OCI-LY1 (cell line): ENCODE measurements at regions not wholly inside any gene's neighbourhood (a gene's known extent, or its start where the extent isn't known, plus 50 kb on each side); places are given as distances from the start of the nearest gene placed in this dataset.
A peak's percentile ranks its signal among the peaks of the same experiment; 100 is the strongest.

Source experiments
- H2AFZ ChIP-seq: fragments of 200-600 bp; sonication (generic), shearing (Covaris generic); 2 replicates; pipeline ENCODE4 v1.6.0; 2014; ENCODE audit warnings: antibody characterized with exemption, mild to moderate bottlenecking, low read length
- H3F3A ChIP-seq: fragments of 200-600 bp; sonication (generic), shearing (Covaris generic); 2 replicates; pipeline ENCODE4 v1.6.0; 2014; ENCODE audit warnings: mild to moderate bottlenecking, antibody characterized with exemption, low read length, moderate library complexity; ENCODE audit not compliant: insufficient read depth
- H3K27ac ChIP-seq: fragments of 200-600 bp; sonication (generic); 2 replicates; pipeline ENCODE4 v1.5.1; 2014; ENCODE audit warnings: low read length, mixed run types, mild to moderate bottlenecking, low read depth; ENCODE audit not compliant: poor library complexity, severe bottlenecking
- H3K27me3 ChIP-seq: fragments of 200-600 bp; sonication (generic); 2 replicates; pipeline ENCODE4 v1.6.0; 2014; ENCODE audit warnings: antibody characterized with exemption, mild to moderate bottlenecking, low read length, moderate library complexity; ENCODE audit not compliant: insufficient read depth
- H3K36me3 ChIP-seq: fragments of 200-600 bp; sonication (generic); 2 replicates; pipeline ENCODE4 v1.6.1; 2014; ENCODE audit warnings: mild to moderate bottlenecking, antibody characterized with exemption, low read length, moderate library complexity, mixed read lengths; ENCODE audit not compliant: insufficient read depth
- H3K4me1 ChIP-seq: fragments of 200-600 bp; sonication (generic); 2 replicates; pipeline ENCODE4 v1.5.1; 2014; ENCODE audit warnings: mild to moderate bottlenecking, low read length, moderate library complexity; ENCODE audit not compliant: insufficient read depth, severe bottlenecking
- H3K4me2 ChIP-seq: fragments of 200-600 bp; sonication (generic), shearing (Covaris generic); 2 replicates; pipeline ENCODE4 v1.6.1; 2014; ENCODE audit warnings: low read length
- H3K4me3 ChIP-seq: fragments of 200-600 bp; sonication (generic); 2 replicates; pipeline ENCODE4 v1.5.1; 2014; ENCODE audit warnings: low read length, low read depth, mild to moderate bottlenecking, mixed read lengths; ENCODE audit not compliant: poor library complexity, severe bottlenecking
- H3K79me2 ChIP-seq: fragments of 200-600 bp; shearing (Covaris generic); 2 replicates; pipeline ENCODE4 v1.6.1; 2016; ENCODE audit warnings: mixed run types, low read length, mixed read lengths; ENCODE audit not compliant: insufficient read depth
- H3K9ac ChIP-seq: fragments of 200-600 bp; sonication (generic), shearing (Covaris generic); 2 replicates; pipeline ENCODE4 v1.6.1; 2014; ENCODE audit warnings: mild to moderate bottlenecking, low read length, mixed read lengths
- H3K9me2 ChIP-seq: fragments of 200-600 bp; sonication (generic), shearing (Covaris generic); 2 replicates; pipeline ENCODE4 v1.6.1; 2014; ENCODE audit warnings: low read depth, mild to moderate bottlenecking, low read length, mixed read lengths
- H3K9me3 ChIP-seq: fragments of 200-600 bp; shearing (Covaris generic); 2 replicates; pipeline ENCODE4 v1.6.1; 2014; ENCODE audit warnings: low read length, mixed read lengths
- H4K20me1 ChIP-seq: fragments of 200-600 bp; sonication (generic), shearing (Covaris generic); 2 replicates; pipeline ENCODE4 v1.6.0; 2016; ENCODE audit warnings: mild to moderate bottlenecking, low read length; ENCODE audit not compliant: insufficient read depth
- CTCF ChIP-seq: fragments of 200-600 bp; sonication (generic), shearing (Covaris generic); IDR thresholded peaks from 2 replicates; pipeline ENCODE4 v1.5.1; 2017; ENCODE audit warnings: mild to moderate bottlenecking, antibody characterized with exemption, low read length, moderate library complexity, mixed read lengths
- EZH2 ChIP-seq: fragments of 200-600 bp; sonication (generic), shearing (Covaris generic); IDR thresholded peaks from 2 replicates; pipeline ENCODE4 v1.8.0; 2017; ENCODE audit warnings: borderline replicate concordance, mixed run types, mild to moderate bottlenecking, antibody characterized with exemption, low read length, moderate library complexity, mixed read lengths

- Histone ChIP-seq H3K4me1 (peaks cover 18% of the 10 kb centered on the region), H3F3A (no peaks in the 10 kb centered on the region; the same call in 1 of the 2 replicates), H3K4me3 (no peak overlapping the region), H3K9me3 (0 out of 2 replicates have a peak, but pooled peaks cover 2% of the 10 kb centered on the region), H2AFZ (peak overlapping the region; percentile 54), H3K79me2 (no peaks in the 10 kb centered on the region; the same call in 1 of the 2 replicates), H3K9ac (no peak overlapping the region), H3K27ac (peak overlapping the region; percentile 19), H3K27me3 (no peaks in the 10 kb centered on the region), H3K4me2 (peak overlapping the region; percentile 12), H3K9me2 (no peaks in the 10 kb centered on the region), H3K36me3 (no peaks in the 10 kb centered on the region), H4K20me1 (no peaks in the 10 kb centered on the region)
- TF ChIP-seq EZH2 (no peak), CTCF (no peak)
Observed at GRCh38 chr13:65724226-65724625, 1505.9 kb downstream of the PCDH9 start.

GRCh38 chr13:65722506-65722905, 1507.6 kb downstream of the PCDH9 start:
- no peaks in the 10 kb centered on the region for H3K36me3 ChIP-seq
- H3K9me2 ChIP-seq: no peaks in the 10 kb centered on the region
- peak overlapping the region; percentile 72 for H2AFZ ChIP-seq
- no peaks in the 10 kb centered on the region for H4K20me1 ChIP-seq
- H3F3A ChIP-seq: no peaks in the 10 kb centered on the region; the same call in 1 of the 2 replicates
- 0 out of 2 replicates have a peak, but pooled peaks cover 6% of the 10 kb centered on the region for H3K9me3 ChIP-seq
- no peak overlapping the region for H3K27ac ChIP-seq
- H3K4me1 ChIP-seq: peaks cover 18% of the 10 kb centered on the region
- no peak overlapping the region for H3K4me3 ChIP-seq
- TF ChIP-seq EZH2: no peak
- no peak for TF ChIP-seq CTCF
- H3K27me3 ChIP-seq: no peaks in the 10 kb centered on the region
- no peaks in the 10 kb centered on the region; the same call in 1 of the 2 replicates for H3K79me2 ChIP-seq
- no peak overlapping the region for H3K4me2 ChIP-seq
- H3K9ac ChIP-seq: no peak overlapping the region

GRCh38 chr13:65719831-65720230, 1510.3 kb downstream of the PCDH9 start:
- Histone ChIP-seq H3K9me3 (peaks cover 10% of the 10 kb centered on the region; the same call in 1 of the 2 replicates), H3K4me3 (no peak overlapping the region)

More at GRCh38 chr13:65719831-65720230, 1510.3 kb downstream of the PCDH9 start:
- Histone ChIP-seq H4K20me1 (no peaks in the 10 kb centered on the region), H3K9ac (no peak overlapping the region), H3F3A (no peaks in the 10 kb centered on the region; the same call in 1 of the 2 replicates), H3K4me1 (peaks cover 11% of the 10 kb centered on the region), H3K27me3 (no peaks in the 10 kb centered on the region), H3K79me2 (no peaks in the 10 kb centered on the region), H2AFZ (no peak overlapping the region), H3K9me2 (no peaks in the 10 kb centered on the region), H3K4me2 (no peak overlapping the region), H3K27ac (no peak overlapping the region), H3K36me3 (no peaks in the 10 kb centered on the region)
- no peak for TF ChIP-seq EZH2
- TF ChIP-seq CTCF: no peak
